Prostate gland (tissue), 2 donors: ENCODE measurements at regions not wholly inside any gene's neighbourhood (a gene's known extent, or its start where the extent isn't known, plus 50 kb on each side); places are given as distances from the start of the nearest gene placed in this dataset.

ENCODE experiments used
- CTCF ChIP-seq, 4 experiments: fragments of 200-600 bp in 2 of 4; fragments of 450-650 bp in 2 of 4; sonication (generic) in 2 of 4; IDR thresholded peaks; 1 replicate in 3 of 4; 2 replicates in 1 of 4; pipeline ENCODE4 v1.5.1; 2016 to 2019; ENCODE audit warnings: antibody characterized with exemption in 4 of 4, mild to moderate bottlenecking in 2 of 4, moderate library complexity in 2 of 4
- POLR2A ChIP-seq: fragments of 450-650 bp; IDR thresholded peaks from one replicate; pipeline ENCODE4 v1.6.1; 2016; ENCODE audit warnings: antibody characterized with exemption, mild to moderate bottlenecking
- POLR2AphosphoS5 ChIP-seq: sonication (generic); formaldehyde crosslinking; IDR thresholded peaks from one replicate; pipeline ENCODE4 v1.6.1; 2017; ENCODE audit warnings: antibody characterized with exemption

- no peak for TF ChIP-seq CTCF (IDR thresholded peaks at IDR 0.05)
- no peak for TF ChIP-seq POLR2AphosphoS5
- no peak for TF ChIP-seq POLR2A
Measured at GRCh38 chr3:107236655-107237337, 140.4 kb upstream of the CCDC54 start.
